Lower lobe of right lung (tissue), 2 donors: ENCODE measurements at regions not wholly inside any gene's neighbourhood (a gene's known extent, or its start where the extent isn't known, plus 50 kb on each side); places are given as distances from the start of the nearest gene placed in this dataset.

Experiments used
- ATAC-seq, 2 donors: fragments of 200-7000 bp; cut with Tn5 transposase; one replicate each; pipeline ENCODE4 v1.9.1; 2020 to 2022; ENCODE audit warnings: mild to moderate bottlenecking in 2 of 2, moderate library complexity in 2 of 2
- DNase-seq: peaks from one replicate; pipeline ENCODE4 v3.0.0-alpha.2; 2020
- H3K27ac ChIP-seq: fragments of 200-600 bp; one replicate; pipeline ENCODE4 v1.8.0; 2022
- H3K27me3 ChIP-seq: fragments of 200-600 bp; one replicate; pipeline ENCODE4 v1.8.0; 2022; ENCODE audit warnings: low read depth
- H3K36me3 ChIP-seq: fragments of 200-600 bp; one replicate; pipeline ENCODE4 v1.8.0; 2022; ENCODE audit warnings: mild to moderate bottlenecking
- H3K4me1 ChIP-seq: fragments of 200-600 bp; one replicate; pipeline ENCODE4 v1.8.0; 2022
- H3K4me3 ChIP-seq: fragments of 200-600 bp; one replicate; pipeline ENCODE4 v1.8.0; 2022; ENCODE audit warnings: mild to moderate bottlenecking
- H3K9me3 ChIP-seq: fragments of 200-600 bp; one replicate; pipeline ENCODE4 v1.8.0; 2022
- intact Hi-C: fragments of 100-400 bp; cut with DNase I; formaldehyde crosslinking; loops from one replicate; pipeline ENCODE4 v1.11.0; 2022
- TF ChIP-seq, protein P1 (sequence below): fragments of 200-600 bp; IDR thresholded peaks from one replicate; pipeline ENCODE4 v1.8.0; 2022; ENCODE audit warnings: antibody characterized with exemption, mild to moderate bottlenecking
- donor health status: DM: no; HTN: yes; CAD: no; lungs with severe emphysema.

- Histone ChIP-seq H3K36me3 (no peaks in the 10 kb centered on the region), H3K27ac (no peak overlapping the region), H3K4me1 (peaks cover 42% of the 10 kb centered on the region), H3K9me3 (no peaks in the 10 kb centered on the region), H3K4me3 (no peak overlapping the region), H3K27me3 (no peaks in the 10 kb centered on the region)
- DNase-seq (no peak), ATAC-seq (no peak)
- intact Hi-C loops: no loop called here
- TF ChIP-seq, protein P1, sequence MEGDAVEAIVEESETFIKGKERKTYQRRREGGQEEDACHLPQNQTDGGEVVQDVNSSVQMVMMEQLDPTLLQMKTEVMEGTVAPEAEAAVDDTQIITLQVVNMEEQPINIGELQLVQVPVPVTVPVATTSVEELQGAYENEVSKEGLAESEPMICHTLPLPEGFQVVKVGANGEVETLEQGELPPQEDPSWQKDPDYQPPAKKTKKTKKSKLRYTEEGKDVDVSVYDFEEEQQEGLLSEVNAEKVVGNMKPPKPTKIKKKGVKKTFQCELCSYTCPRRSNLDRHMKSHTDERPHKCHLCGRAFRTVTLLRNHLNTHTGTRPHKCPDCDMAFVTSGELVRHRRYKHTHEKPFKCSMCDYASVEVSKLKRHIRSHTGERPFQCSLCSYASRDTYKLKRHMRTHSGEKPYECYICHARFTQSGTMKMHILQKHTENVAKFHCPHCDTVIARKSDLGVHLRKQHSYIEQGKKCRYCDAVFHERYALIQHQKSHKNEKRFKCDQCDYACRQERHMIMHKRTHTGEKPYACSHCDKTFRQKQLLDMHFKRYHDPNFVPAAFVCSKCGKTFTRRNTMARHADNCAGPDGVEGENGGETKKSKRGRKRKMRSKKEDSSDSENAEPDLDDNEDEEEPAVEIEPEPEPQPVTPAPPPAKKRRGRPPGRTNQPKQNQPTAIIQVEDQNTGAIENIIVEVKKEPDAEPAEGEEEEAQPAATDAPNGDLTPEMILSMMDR: no peak
These were observed 112.8 kb downstream of the DUSP6 start for GRCh38 chr12:89239534-89239933.

- intact Hi-C loops: no loop called here
- ATAC-seq (peak; percentile 21 to 49), DNase-seq (no peak)
- Histone ChIP-seq H3K9me3 (no peaks in the 10 kb centered on the region), H3K27me3 (no peaks in the 10 kb centered on the region), H3K36me3 (no peaks in the 10 kb centered on the region), H3K4me3 (no peak overlapping the region), H3K4me1 (peaks cover 32% of the 10 kb centered on the region), H3K27ac (peak overlapping the region; percentile 15)
- TF ChIP-seq, protein P1: no peak
These were observed 113.7 kb downstream of the DUSP6 start for GRCh38 chr12:89238593-89238992.

GRCh38 chr12:89237763-89238162 is 114.5 kb downstream of the DUSP6 start:
- Histone ChIP-seq H3K36me3 (no peaks in the 10 kb centered on the region), H3K4me1 (peaks cover 31% of the 10 kb centered on the region), H3K9me3 (no peaks in the 10 kb centered on the region), H3K27ac (no peak overlapping the region), H3K27me3 (no peaks in the 10 kb centered on the region), H3K4me3 (no peak overlapping the region)
- TF ChIP-seq, protein P1: no peak
- DNase-seq (no peak), ATAC-seq (no peak)
- intact Hi-C loops: no loop called here

- peak; percentile 56 to 72 for ATAC-seq
- DNase-seq: no peak
These were observed 115.4 kb downstream of the DUSP6 start for GRCh38 chr12:89236748-89237383.

DNA sequence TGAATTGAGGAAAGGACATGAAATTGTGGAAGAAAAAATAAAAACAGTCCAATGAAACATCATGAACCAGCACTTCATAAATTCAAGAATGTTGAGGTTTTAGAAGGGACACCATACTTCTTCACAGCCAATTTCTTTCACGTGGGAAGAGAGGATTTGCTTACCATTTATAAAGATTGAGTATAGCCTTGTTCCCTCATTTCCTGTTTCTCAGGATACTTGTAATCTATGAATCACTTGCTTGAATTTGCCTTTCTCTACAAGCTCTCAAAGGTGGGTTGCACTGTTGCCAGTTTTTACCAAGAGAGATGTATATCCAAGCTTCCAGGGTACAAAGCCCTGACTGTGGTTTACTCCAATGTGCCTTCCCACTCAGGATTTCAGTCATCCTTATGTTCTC is 116.1 kb downstream of the DUSP6 start:
- DNase-seq (no peak), ATAC-seq (peak in 1 of 2 donors; percentile 49)
- no peaks in the 10 kb centered on the region for H3K27me3 ChIP-seq
- no peak overlapping the region for H3K4me3 ChIP-seq
- H3K27ac ChIP-seq: peak overlapping the region; percentile 13
- no peaks in the 10 kb centered on the region for H3K36me3 ChIP-seq
- TF ChIP-seq, protein P1: no peak
- H3K9me3 ChIP-seq: no peaks in the 10 kb centered on the region
- peaks cover 31% of the 10 kb centered on the region for H3K4me1 ChIP-seq
- intact Hi-C loops: no loop called here

More at GRCh38 chr12:89236748-89237383, 115.4 kb downstream of the DUSP6 start:
- TF ChIP-seq, protein P1: no peak
- intact Hi-C loops: no loop called here
- no peaks in the 10 kb centered on the region for H3K9me3 ChIP-seq
- H3K27ac ChIP-seq: no peak overlapping the region
- H3K4me1 ChIP-seq: peaks cover 31% of the 10 kb centered on the region
- no peaks in the 10 kb centered on the region for H3K36me3 ChIP-seq
- H3K4me3 ChIP-seq: no peak overlapping the region
- no peaks in the 10 kb centered on the region for H3K27me3 ChIP-seq
